ACC112 (cell line): ENCODE measurements at regions not wholly inside any gene's neighbourhood (a gene's known extent, or its start where the extent isn't known, plus 50 kb on each side); places are given as distances from the start of the nearest gene placed in this dataset.

Experiments
- H2AFZ ChIP-seq: fragments of 200-600 bp; sonication (generic); one replicate; pipeline ENCODE4 v1.6.0; 2017; ENCODE audit warnings: antibody characterized with exemption, low read length; ENCODE audit not compliant: unreplicated experiment
- H3K27ac ChIP-seq: fragments of 200-600 bp; sonication (generic); 2 replicates; pipeline ENCODE4 v1.5.1; 2014; ENCODE audit warnings: low read depth, mild to moderate bottlenecking, antibody characterized with exemption, low read length, moderate library complexity
- H3K27me3 ChIP-seq: fragments of 200-600 bp; sonication (generic); 2 replicates; pipeline ENCODE4 v1.6.1; 2014; ENCODE audit warnings: mild to moderate bottlenecking, antibody characterized with exemption, low read length, moderate library complexity, mixed read lengths; ENCODE audit not compliant: insufficient read depth
- H3K36me3 ChIP-seq: fragments of 200-600 bp; sonication (generic); 2 replicates; pipeline ENCODE4 v1.6.1; 2016; ENCODE audit warnings: mild to moderate bottlenecking, antibody characterized with exemption, low read length, moderate library complexity, mixed read lengths; ENCODE audit not compliant: insufficient read depth
- H3K4me1 ChIP-seq: fragments of 200-600 bp; sonication (generic); one replicate; pipeline ENCODE4 v1.6.1; 2016; ENCODE audit warnings: low read length, mixed read lengths; ENCODE audit not compliant: insufficient read depth, unreplicated experiment, control insufficient read depth
- H3K4me3 ChIP-seq: fragments of 200-600 bp; sonication (generic); 2 replicates; pipeline ENCODE4 v1.5.1; 2014; ENCODE audit warnings: mild to moderate bottlenecking, low read depth, low read length
- H3K79me2 ChIP-seq: fragments of 200-600 bp; sonication (generic); one replicate; pipeline ENCODE4 v1.6.0; 2016; ENCODE audit warnings: low read length; ENCODE audit not compliant: control insufficient read depth, unreplicated experiment, insufficient read depth

DNA sequence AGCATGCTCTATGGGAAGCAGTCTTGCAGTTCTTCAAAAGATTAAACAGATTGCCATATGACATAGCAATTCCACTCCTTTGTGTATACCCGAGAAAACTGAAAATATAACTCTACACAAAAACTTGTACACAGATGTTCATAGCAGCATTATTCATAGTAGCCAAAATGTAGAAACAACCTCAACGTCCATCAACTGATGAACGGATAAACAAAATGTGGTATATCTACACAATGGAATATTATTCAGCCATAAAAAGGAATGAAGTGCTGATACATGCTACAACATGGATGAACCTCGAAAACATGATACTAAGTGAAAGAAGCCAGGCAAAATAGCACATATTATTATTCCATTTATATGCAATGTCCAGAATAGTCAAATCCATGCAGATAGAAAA lies 221.2 kb upstream of the PSMD7 start:
- H3K4me1 ChIP-seq = no peaks in the 10 kb centered on the region
- H3K27ac ChIP-seq = no peak overlapping the region
- H3K79me2 ChIP-seq = no peaks in the 10 kb centered on the region
- no peaks in the 10 kb centered on the region for H3K36me3 ChIP-seq
- no peak overlapping the region for H3K4me3 ChIP-seq
- H3K27me3 ChIP-seq = no peaks in the 10 kb centered on the region
- H2AFZ ChIP-seq = no peak overlapping the region

- Histone ChIP-seq H3K4me1 (no peaks in the 10 kb centered on the region), H3K27me3 (no peaks in the 10 kb centered on the region), H3K27ac (no peak overlapping the region), H2AFZ (no peak overlapping the region), H3K36me3 (no peaks in the 10 kb centered on the region), H3K4me3 (no peak overlapping the region), H3K79me2 (no peaks in the 10 kb centered on the region)
Measured at GRCh38 chr16:74073456-74073855, 223.2 kb upstream of the PSMD7 start.

DNA sequence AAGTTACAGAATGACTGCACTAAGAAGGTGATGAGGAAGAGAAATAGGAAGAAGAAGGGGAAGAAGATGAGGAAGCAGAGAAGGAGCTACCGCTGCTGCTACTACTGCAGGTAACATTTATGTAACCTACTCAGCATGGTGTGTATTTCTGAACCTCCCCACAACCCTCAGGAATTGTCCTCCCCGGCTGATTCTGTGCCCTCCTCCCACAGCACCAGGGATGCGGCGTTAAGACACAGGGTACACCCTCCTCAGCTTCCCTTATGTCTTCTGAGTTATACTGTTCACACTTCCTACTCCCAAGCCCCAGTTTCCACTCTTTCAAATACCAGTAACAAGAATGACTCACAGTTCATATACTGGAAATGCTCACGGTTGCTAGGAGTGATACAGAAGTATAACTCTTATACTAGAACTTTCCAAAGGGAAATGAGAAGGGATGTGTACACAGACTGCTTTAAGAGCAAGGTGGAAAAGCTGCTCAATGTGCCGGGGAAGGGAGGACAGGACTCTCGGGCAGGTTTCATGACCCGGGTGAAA lies 224.5 kb upstream of the PSMD7 start:
- no peak overlapping the region for H3K27ac ChIP-seq
- H3K4me3 ChIP-seq = no peak overlapping the region
- H2AFZ ChIP-seq = no peak overlapping the region
- no peaks in the 10 kb centered on the region for H3K36me3 ChIP-seq
- H3K27me3 ChIP-seq = no peaks in the 10 kb centered on the region
- no peaks in the 10 kb centered on the region for H3K79me2 ChIP-seq
- H3K4me1 ChIP-seq = no peaks in the 10 kb centered on the region

GRCh38 chr16:74070237-74070636 lies 226.4 kb upstream of the PSMD7 start:
- Histone ChIP-seq H3K27me3 (no peaks in the 10 kb centered on the region), H3K4me3 (no peak overlapping the region), H3K79me2 (no peaks in the 10 kb centered on the region), H2AFZ (no peak overlapping the region), H3K4me1 (no peaks in the 10 kb centered on the region), H3K27ac (no peak overlapping the region), H3K36me3 (no peaks in the 10 kb centered on the region)

DNA sequence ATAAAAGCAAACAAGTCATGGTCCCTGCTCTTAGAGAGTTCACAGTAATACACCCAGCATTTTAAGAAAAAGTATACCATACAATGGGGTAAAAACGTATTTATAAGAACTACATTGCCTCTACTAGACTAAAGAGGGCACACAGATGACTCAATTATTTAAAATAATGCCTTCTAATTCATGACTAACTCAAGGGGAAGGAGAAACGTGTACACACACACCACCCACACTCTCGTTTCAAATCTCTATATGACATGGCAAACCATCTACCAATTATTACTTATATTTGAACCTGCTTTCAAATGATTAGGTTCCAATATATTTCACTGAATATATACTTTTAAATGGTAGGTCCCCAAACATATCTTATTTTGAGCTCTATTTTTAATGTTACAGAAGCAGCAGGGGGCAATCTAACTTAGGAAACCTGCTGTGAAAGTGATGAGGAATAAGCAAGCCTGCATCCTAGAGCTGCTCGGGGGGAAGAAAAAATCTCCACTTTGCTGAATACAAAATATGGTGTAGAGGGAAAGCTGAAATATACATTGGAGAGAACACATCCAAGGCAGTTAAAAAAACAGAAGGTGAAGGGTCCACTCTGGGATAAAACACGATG lies 232.4 kb upstream of the PSMD7 start:
- no peaks in the 10 kb centered on the region for H3K27me3 ChIP-seq
- H3K79me2 ChIP-seq = no peaks in the 10 kb centered on the region
- no peak overlapping the region for H3K4me3 ChIP-seq
- no peak overlapping the region for H3K27ac ChIP-seq
- no peak overlapping the region for H2AFZ ChIP-seq
- no peaks in the 10 kb centered on the region for H3K4me1 ChIP-seq
- H3K36me3 ChIP-seq = no peaks in the 10 kb centered on the region

DNA sequence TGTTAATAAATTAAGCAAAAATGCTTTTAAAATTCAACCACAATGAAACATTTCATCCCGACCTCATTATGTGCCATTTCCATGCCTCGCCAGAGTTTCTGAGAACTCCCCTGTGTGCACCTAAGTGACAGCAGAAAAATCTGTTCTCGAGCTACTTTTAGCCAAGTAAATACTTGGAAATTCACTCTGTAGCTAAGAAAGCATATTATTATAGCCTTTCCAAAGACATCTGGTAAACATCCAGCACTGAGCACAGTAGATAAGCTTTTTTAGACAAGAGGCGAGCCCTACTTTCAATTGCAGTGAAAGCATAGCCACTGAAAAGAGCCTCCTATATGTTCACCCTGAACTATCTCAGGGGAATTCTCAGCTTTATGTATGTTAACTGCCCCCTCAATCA lies 242.8 kb upstream of the PSMD7 start:
- H3K4me1 ChIP-seq = no peaks in the 10 kb centered on the region
- no peaks in the 10 kb centered on the region for H3K36me3 ChIP-seq
- H2AFZ ChIP-seq = no peak overlapping the region
- H3K79me2 ChIP-seq = no peaks in the 10 kb centered on the region
- H3K27ac ChIP-seq = no peak overlapping the region
- H3K27me3 ChIP-seq = no peaks in the 10 kb centered on the region
- H3K4me3 ChIP-seq = no peak overlapping the region

DNA sequence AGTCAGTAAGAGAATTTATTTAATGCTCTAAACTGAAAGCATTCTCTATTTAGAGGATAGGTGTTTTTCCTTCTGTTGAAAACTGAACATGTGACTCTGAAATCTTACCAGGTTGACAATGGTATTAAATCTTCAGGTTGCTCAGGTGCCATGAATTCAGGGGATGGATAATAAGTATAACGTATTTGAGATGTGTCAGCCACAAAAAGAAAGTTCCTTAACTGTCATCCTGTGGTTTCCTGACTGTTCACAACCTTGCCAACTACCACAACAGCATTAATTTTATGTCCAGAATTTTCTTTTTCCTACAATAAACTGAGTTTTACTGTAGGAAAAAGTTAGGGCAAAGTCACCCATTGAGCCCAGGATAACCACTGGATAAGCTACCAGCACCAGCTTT lies 243.3 kb upstream of the PSMD7 start:
- Histone ChIP-seq H3K4me3 (no peak overlapping the region), H3K27me3 (no peaks in the 10 kb centered on the region), H3K4me1 (no peaks in the 10 kb centered on the region), H3K79me2 (no peaks in the 10 kb centered on the region), H2AFZ (no peak overlapping the region), H3K36me3 (no peaks in the 10 kb centered on the region), H3K27ac (no peak overlapping the region)

DNA sequence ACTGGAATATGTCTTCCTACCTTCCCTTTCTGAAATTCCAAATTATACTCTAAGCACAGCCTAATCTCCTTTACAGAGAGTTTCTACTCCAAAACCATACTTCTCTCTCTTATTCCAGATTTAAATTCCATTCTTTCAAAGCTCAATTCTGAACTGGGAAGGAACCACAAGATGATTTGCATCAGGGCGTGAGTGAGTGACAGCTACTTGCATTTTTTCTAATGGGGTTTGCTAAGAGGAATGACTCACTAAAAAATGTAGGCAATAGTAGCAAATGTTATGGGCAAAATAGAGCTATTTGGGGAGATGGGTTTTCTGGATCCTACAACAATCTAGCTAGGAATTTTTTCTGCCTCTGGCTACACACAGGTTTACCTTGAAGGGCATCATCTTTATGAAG lies 244.6 kb upstream of the PSMD7 start:
- H2AFZ ChIP-seq = no peak overlapping the region
- H3K36me3 ChIP-seq = no peaks in the 10 kb centered on the region

DNA sequence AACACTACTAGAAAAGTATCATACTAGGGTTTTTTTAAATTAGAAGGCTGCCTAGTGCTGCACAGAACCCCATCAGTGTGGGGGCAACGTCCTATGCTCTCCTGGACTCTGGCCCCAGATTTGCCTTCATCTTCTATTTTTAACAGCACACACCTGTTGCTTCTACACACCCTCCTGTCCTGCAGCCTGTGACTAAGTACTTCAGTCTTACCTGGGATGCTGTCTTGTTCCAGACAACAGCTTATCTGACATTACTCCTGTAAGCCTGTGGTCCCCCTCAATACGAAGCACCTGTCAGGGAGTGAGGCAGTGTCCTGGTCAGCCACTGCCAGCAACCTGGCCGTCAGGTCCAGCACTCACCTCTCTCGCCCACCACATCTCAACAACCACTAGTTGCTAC lies 247.6 kb upstream of the PSMD7 start:
- Histone ChIP-seq H3K27me3 (no peaks in the 10 kb centered on the region), H2AFZ (no peak overlapping the region), H3K4me3 (no peak overlapping the region), H3K36me3 (no peaks in the 10 kb centered on the region), H3K27ac (no peak overlapping the region), H3K4me1 (no peaks in the 10 kb centered on the region), H3K79me2 (no peaks in the 10 kb centered on the region)

More for the DNA sequence above, 244.6 kb upstream of the PSMD7 start:
- H3K79me2 ChIP-seq = no peaks in the 10 kb centered on the region
- no peaks in the 10 kb centered on the region for H3K4me1 ChIP-seq
- no peak overlapping the region for H3K27ac ChIP-seq
- no peaks in the 10 kb centered on the region for H3K27me3 ChIP-seq
- no peak overlapping the region for H3K4me3 ChIP-seq

DNA sequence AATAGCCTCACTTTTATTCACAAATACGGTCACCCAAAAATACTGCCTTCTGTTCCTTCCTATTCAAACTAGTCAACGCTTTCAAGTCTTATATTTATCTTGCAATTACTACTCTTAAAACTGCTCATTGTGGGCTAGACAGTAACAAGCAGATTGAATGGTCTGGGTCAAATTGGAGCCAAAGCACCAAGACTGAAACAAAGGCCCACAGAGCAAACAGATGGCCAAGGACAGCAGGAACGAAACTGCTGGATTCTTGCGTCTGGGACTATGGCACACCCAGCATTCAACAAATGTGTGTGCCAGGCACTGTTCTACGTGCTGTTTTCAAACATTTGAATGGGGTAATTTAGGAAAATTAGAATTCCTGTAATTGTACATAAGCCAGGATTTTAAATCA lies 250.1 kb upstream of the PSMD7 start:
- H3K36me3 ChIP-seq = no peaks in the 10 kb centered on the region
- no peaks in the 10 kb centered on the region for H3K4me1 ChIP-seq
- H3K27ac ChIP-seq = no peak overlapping the region
- H2AFZ ChIP-seq = no peak overlapping the region
- no peaks in the 10 kb centered on the region for H3K79me2 ChIP-seq
- no peaks in the 10 kb centered on the region for H3K27me3 ChIP-seq
- H3K4me3 ChIP-seq = no peak overlapping the region

DNA sequence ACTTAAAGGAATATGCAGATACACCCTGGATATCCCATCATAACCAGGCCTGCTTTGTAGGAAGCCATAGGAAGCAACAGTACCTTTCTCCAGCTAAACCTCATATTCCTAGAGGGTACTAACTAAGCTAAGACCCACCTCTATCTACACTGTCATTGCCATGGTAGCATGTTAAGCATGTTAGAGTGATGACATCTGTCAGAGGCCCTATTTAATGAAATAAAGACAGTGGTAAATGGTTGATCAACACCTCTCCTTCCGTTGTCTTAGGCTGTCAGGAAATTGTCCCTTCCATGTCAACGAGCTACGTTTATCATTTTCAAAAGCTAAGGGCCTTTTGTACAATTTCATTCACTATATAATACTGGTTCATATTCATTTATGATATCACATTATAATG lies 251.1 kb upstream of the PSMD7 start:
- Histone ChIP-seq H3K79me2 (no peaks in the 10 kb centered on the region), H2AFZ (no peak overlapping the region), H3K36me3 (no peaks in the 10 kb centered on the region), H3K4me3 (no peak overlapping the region), H3K27ac (no peak overlapping the region), H3K27me3 (no peaks in the 10 kb centered on the region), H3K4me1 (no peaks in the 10 kb centered on the region)
